DOHH2 (cell line): ENCODE measurements at regions not wholly inside any gene's neighbourhood (a gene's known extent, or its start where the extent isn't known, plus 50 kb on each side); places are given as distances from the start of the nearest gene placed in this dataset.

Experiments
- H3F3A ChIP-seq: fragments of 200-600 bp; sonication (generic), shearing (Covaris generic); 2 replicates; pipeline ENCODE4 v1.6.0; 2016; ENCODE audit warnings: antibody characterized with exemption, mild to moderate bottlenecking; ENCODE audit not compliant: control insufficient read depth, insufficient read depth
- H3K27ac ChIP-seq: fragments of 200-600 bp; sonication (generic); 2 replicates; pipeline ENCODE4 v1.5.1; 2014; ENCODE audit warnings: low read depth, mild to moderate bottlenecking, low read length, moderate library complexity
- H3K27me3 ChIP-seq: fragments of 200-600 bp; sonication (generic); 2 replicates; pipeline ENCODE4 v1.6.1; 2014; ENCODE audit warnings: mild to moderate bottlenecking, low read length, mixed read lengths; ENCODE audit not compliant: control insufficient read depth
- H3K36me3 ChIP-seq: fragments of 200-600 bp; sonication (generic); 2 replicates; pipeline ENCODE4 v1.6.1; 2014; ENCODE audit warnings: mild to moderate bottlenecking, low read length, moderate library complexity, mixed read lengths; ENCODE audit not compliant: control insufficient read depth
- H3K4me1 ChIP-seq: fragments of 200-600 bp; sonication (generic); 2 replicates; pipeline ENCODE4 v1.6.1; 2014; ENCODE audit warnings: mild to moderate bottlenecking, low read length, mixed read lengths; ENCODE audit not compliant: control insufficient read depth
- H3K4me2 ChIP-seq: fragments of 200-600 bp; sonication (generic); 2 replicates; pipeline ENCODE4 v1.6.0; 2014; ENCODE audit warnings: mild to moderate bottlenecking, low read length, moderate library complexity
- H3K4me3 ChIP-seq: fragments of 200-600 bp; sonication (generic); 2 replicates; pipeline ENCODE4 v1.5.1; 2014; ENCODE audit warnings: mild to moderate bottlenecking, low read length, mixed read lengths
- H3K79me2 ChIP-seq: fragments of 200-600 bp; sonication (generic); 2 replicates; pipeline ENCODE4 v1.6.1; 2014; ENCODE audit warnings: mild to moderate bottlenecking, low read length, mixed read lengths; ENCODE audit not compliant: control insufficient read depth
- H3K9me2 ChIP-seq: fragments of 200-600 bp; sonication (generic); replicated peaks from 2 replicates; pipeline ENCODE4 v1.6.1; 2014; ENCODE audit warnings: mild to moderate bottlenecking, low read length, mixed read lengths; ENCODE audit not compliant: control insufficient read depth
- H3K9me3 ChIP-seq: fragments of 200-600 bp; sonication (generic); 2 replicates; pipeline ENCODE4 v1.6.1; 2014; ENCODE audit warnings: antibody characterized with exemption, low read length, mixed read lengths; ENCODE audit not compliant: control insufficient read depth, insufficient read depth
- H4K20me1 ChIP-seq: fragments of 200-600 bp; sonication (generic); 2 replicates; pipeline ENCODE4 v1.6.0; 2014; ENCODE audit warnings: low read depth, mild to moderate bottlenecking, antibody characterized with exemption, low read length, moderate library complexity; ENCODE audit not compliant: control insufficient read depth, insufficient read depth
- CTCF ChIP-seq: fragments of 200-600 bp; sonication (generic); IDR thresholded peaks from one replicate; pipeline ENCODE4 v1.5.1; 2014; ENCODE audit warnings: antibody characterized with exemption, mild to moderate bottlenecking, low read depth, low read length; ENCODE audit not compliant: poor library complexity, severe bottlenecking
- EZH2phosphoT487 ChIP-seq: fragments of 200-600 bp; sonication (generic); IDR thresholded peaks from 2 replicates; pipeline ENCODE4 v1.6.1; 2017; ENCODE audit warnings: borderline replicate concordance, mild to moderate bottlenecking, antibody characterized with exemption, low read length, moderate library complexity, mixed read lengths

GRCh38 chr18:24831871-24832665 lies 371.6 kb downstream of the HRH4 start:
- Histone ChIP-seq H3K27me3 (no peaks in the 10 kb centered on the region), H4K20me1 (no peaks in the 10 kb centered on the region), H3K4me1 (no peaks in the 10 kb centered on the region), H3K79me2 (no peaks in the 10 kb centered on the region), H3K9me2 (no peaks in the 10 kb centered on the region), H3K27ac (no peak overlapping the region), H3K36me3 (no peaks in the 10 kb centered on the region), H3K4me2 (no peak overlapping the region), H3K9me3 (no peaks in the 10 kb centered on the region), H3F3A (no peaks in the 10 kb centered on the region), H3K4me3 (no peak overlapping the region)
- no peak for TF ChIP-seq CTCF

- Histone ChIP-seq H3K4me2 (no peak overlapping the region), H3K27ac (no peak overlapping the region), H3K79me2 (no peaks in the 10 kb centered on the region), H3K9me2 (no peaks in the 10 kb centered on the region), H3K4me3 (no peak overlapping the region), H3K9me3 (no peaks in the 10 kb centered on the region), H3F3A (no peaks in the 10 kb centered on the region), H3K27me3 (no peaks in the 10 kb centered on the region), H4K20me1 (no peaks in the 10 kb centered on the region), H3K4me1 (no peaks in the 10 kb centered on the region), H3K36me3 (no peaks in the 10 kb centered on the region)
- no peak for TF ChIP-seq CTCF
- no peak for TF ChIP-seq EZH2phosphoT487
Observed at GRCh38 chr18:24835751-24836150, 375.3 kb downstream of the HRH4 start.

- Histone ChIP-seq H3K4me1 (no peaks in the 10 kb centered on the region), H3K27me3 (no peaks in the 10 kb centered on the region), H3K9me3 (no peaks in the 10 kb centered on the region), H3K9me2 (no peaks in the 10 kb centered on the region), H3K4me2 (no peak overlapping the region), H3K79me2 (no peaks in the 10 kb centered on the region), H3K4me3 (no peak overlapping the region), H3K36me3 (no peaks in the 10 kb centered on the region), H3F3A (no peaks in the 10 kb centered on the region), H3K27ac (no peak overlapping the region), H4K20me1 (no peaks in the 10 kb centered on the region)
- TF ChIP-seq EZH2phosphoT487 = no peak
- TF ChIP-seq CTCF = no peak
Observed at GRCh38 chr18:24837066-24837465, 376.6 kb downstream of the HRH4 start.
